Middle frontal gyrus (tissue), 1 donor: ENCODE measurements at regions not wholly inside any gene's neighbourhood (a gene's known extent, or its start where the extent isn't known, plus 50 kb on each side); places are given as distances from the start of the nearest gene placed in this dataset.
A peak's percentile ranks its signal among the peaks of the same experiment; 100 is the strongest.
"Not testable (repeated sequence)": the region's sequence is repeated elsewhere in the genome, so short reads cannot be mapped to it uniquely, and the experiment has no call there.

Experiments used
- DNase-seq: peaks from one replicate; pipeline ENCODE4 v3.0.0-alpha.2; 2015; ENCODE audit warnings: low spot score; ENCODE audit errors: extremely low spot score

- no peak for DNase-seq
Measured at GRCh38 chr5:91562922-91563321, 179.8 kb upstream of the ARRDC3 start.

DNA sequence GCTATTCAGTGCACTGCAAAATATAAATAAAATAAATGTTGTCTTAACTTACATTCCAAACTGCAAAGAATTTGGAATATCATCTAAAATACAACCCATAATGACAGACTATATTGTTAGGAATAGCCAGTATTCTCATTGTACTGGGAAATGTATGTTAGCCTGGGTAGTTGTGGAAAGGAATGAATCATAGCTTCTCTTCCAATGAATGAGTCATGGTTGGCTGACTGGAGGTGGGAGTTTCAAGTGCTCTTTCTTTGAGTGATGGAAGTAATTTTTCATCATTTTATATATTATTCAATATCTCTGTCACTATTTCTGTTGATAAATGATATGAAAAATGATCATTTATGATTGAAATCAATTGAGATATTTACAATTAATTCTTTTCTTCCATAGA, 158.6 kb upstream of the ARRDC3 start:
- DNase-seq, result no peak

DNA sequence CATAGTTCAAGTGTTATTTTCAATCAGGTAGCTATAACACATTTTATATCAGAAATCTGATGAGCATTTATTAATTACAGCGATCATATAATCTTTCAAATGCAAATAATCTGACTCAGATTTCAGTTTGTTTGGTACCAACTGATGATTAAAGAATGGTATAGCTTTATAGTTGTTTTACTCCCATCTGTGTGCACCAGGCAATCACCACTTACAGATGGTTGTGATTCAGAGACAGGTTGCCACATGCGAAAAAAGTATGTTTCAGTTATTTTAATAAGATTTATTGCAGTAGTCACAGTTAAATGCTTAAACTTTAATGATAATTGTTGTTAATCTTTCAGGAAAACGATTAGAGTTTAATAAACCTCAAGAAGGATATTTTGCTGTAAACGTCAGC, 155.1 kb upstream of the ARRDC3 start:
- DNase-seq, result no peak

DNA sequence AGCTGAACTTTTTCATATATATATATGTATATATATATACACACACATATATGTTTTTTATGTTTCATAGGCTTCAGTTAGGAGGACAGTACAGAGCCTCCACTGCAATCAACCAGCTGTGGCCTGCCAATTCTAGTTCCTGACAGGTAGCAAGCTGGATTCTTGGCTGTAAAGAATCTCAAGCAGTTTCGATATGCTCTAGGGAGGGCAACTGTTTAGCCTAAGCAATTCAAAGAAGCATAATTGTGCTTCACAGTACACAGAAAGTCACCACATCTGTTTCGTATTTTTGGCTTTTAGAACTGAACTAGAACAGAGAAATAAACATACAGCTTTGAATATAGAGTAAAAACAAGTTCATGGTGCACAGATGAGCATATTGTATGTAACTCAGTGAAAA, 152.4 kb upstream of the ARRDC3 start:
- DNase-seq, result no peak

DNA sequence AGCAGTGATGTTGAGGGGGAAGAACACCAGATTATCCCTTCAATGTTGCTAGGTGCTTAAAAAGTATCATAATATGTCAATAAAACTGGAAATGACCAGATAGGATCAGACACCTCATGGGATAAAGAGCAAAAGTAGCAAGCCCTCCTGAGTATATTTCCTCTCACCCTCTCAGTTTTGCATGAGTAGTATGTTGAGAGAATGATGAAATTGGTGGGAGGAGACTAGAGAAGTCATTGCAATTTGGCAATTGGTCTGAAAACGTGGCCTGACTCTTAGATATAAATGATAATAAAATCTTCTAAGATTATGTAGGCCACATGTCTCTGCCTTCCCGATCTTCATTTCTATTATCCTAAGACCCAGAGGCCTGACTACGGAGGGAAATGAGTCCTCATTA, 151.2 kb upstream of the ARRDC3 start:
- no peak for DNase-seq

DNA sequence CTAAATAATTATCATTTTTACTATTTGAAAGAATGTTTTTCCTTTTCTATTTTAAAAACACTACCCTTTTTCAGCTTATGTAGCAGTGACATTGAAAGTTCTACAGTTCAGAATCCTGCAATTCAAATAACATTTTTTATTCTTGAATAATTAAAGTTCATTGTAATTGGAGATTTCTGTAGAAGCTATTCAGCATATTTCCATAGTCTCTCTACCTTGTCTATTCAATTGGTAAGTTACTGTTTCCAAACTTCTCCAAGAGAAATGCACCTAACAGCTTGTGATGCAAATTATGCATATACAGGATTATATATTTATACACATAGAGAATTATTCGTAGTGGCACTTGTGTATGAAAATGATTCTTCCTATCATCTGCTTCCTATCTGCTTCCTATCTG, 149.7 kb upstream of the ARRDC3 start:
- DNase-seq, result no peak

DNA sequence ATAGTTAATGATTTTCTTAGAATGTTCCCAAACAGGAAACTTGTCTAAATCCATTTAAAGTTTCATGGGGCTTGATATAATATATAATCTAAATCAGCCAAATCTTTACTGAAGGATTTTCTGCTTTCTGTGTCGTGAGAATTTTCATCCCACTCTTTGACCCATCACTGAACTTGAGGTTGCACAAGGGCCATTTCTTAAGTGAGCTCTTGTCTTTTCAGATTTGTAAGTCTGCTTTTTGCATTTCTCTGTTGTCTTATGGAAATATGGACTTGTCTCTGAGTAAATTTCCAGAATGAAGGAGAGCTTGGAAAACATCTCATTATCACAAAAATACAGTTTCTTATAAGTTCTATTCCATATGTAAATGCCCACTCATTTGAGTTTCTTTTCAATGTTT, 149.2 kb upstream of the ARRDC3 start:
- no peak for DNase-seq

- no peak for DNase-seq
Measured at GRCh38 chr5:91528831-91529230, 145.7 kb upstream of the ARRDC3 start.

DNA sequence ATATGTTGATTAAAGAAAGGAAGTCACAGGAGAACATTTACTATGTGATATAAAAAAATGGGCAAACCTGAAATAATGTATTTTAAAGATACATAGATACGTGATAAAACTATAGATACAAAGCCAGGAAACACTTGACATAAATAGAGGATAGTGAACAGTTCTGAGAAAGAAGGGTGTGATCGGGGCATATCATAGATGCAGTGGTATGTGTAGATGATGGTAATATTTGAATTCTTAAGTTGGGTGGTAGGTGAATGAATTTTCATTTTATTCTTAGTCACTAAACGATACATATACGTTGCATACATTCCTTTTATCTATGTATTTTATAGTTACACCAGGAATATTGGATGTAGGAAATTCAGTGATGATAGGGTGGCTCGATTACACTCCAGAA, 138.7 kb upstream of the ARRDC3 start:
- DNase-seq, result no peak

DNA sequence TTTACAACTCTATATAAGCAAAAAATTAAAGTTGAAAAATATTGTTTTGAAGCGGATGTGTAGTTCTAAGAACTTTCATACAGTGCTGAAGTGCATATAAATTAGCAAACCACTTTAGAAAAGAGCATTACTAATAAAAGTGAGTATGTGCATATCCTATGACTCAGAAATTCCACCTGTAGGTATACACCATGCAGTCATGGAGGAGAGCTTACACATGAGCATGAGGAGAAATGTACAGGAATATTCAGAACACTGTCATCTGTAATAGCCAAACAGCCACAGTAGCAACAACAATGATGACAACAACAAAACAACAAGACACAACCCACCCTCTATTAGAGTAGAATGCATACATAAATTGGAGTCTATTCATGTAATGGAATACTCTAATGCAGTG, 138.2 kb upstream of the ARRDC3 start:
- DNase-seq, result no peak

DNA sequence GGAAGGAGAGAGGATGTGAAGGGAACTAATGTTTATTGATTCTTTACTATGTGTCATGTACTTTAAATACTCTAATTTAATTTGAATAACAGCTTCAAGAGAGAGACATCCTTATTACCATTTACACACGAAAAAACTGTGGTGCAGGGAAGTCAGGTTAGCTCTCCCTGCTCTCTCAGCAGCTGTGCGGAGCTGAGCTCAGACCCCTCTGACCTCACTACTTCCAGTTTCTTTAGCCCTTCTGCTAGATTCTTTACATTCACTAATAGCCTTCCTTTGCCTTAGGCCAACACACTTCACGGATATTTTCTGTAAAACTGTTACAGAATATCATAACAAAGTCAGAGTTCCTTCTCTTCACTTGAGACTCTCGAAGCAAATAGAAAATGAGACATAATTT, 131.3 kb upstream of the ARRDC3 start:
- no peak for DNase-seq

GRCh38 chr5:91503321-91503720, 120.2 kb upstream of the ARRDC3 start:
- no peak for DNase-seq

GRCh38 chr5:91500758-91501157, 117.6 kb upstream of the ARRDC3 start:
- DNase-seq, result no peak

DNA sequence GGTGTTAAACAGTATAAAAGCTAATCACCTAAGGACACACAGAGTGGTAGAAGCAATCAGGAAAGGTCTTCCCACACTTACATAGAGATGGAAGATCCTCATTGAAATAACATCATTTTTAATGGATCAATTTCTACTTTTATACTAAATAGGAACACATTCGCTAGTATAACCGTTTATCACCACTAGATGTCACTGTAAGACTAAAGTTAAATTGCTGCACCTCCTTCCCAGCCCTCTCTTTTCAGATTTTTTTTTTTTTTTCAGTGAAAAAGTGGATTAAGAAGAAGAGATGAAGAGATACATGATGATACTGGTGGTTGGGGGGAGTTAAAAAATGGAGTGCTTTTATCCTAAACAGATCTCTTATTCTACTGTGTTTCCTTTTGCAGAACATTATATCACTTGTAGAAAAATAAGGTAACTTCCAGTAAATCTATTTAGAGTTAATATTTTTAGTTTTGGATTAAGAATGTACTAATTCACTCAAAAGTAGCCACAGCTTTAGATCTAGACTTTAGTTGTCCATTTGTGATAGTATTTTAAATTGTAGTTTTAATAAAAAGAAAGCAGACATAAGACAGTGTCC, 116.9 kb upstream of the ARRDC3 start:
- DNase-seq, result peak; percentile 36

DNA sequence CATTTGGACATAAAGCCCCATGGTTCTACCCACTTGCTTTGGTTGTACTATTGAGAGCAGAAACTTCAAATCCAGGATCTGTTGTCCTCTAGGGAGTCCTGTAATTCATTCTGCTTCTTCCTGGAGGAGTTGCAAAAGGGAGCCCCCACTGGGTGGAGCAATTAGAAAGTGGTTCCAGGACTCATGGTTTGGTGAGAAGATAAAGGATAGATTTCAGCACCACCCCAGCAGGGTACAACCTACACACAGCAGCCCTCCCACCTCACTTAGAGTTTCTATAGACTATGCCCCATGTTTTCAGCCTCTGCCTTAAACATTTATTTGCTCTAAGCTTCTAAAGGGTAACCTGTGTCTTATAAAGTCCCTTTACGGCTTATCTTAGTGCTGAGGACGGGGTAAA, 112.6 kb upstream of the ARRDC3 start:
- DNase-seq, result no peak

DNA sequence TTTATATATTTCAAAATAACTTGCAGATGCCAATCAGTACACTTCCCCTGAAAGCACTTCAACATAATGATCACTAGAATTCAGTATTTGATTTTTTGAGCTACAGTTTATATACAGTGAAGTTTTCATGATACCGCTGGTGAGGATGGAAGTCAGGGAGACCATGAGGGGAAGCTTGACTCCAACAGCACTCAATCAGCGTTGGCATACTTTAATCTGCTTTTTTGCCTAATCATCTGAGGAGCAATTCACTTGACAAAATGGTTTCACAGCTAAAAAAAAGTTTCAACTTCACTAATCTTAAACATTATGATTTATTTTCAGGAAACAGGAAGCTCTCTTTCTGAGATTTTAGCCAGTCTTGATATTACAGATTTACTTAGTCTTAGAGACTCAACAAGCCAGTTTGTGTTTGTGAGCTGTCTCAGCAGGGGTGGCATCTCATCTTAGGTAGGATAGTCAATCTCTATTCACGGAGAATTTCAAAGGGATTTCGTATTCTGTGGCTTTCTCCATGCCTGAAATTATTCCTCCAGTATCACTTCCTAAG, 111.4 kb upstream of the ARRDC3 start:
- DNase-seq, result no peak

DNA sequence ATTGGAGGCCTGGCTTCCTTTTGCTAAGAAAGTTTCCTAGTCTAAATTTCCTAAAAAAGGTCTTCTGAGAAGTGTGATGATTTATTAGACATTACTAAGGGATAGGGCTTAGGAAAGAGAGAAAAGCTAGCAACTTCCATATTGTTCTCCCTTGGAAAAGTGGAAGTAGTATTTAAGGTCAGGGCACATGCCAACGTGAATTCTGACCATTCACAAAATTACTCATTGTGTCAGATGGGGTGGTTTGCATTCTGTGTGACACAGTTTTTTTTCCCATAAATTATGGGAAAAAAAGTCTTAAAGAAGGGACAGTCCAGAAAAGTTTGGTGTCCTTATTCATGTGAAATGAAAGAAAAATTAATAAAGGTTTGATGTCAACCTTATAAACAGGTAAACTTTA, 110.0 kb upstream of the ARRDC3 start:
- no peak for DNase-seq

GRCh38 chr5:91491229-91491628, 108.1 kb upstream of the ARRDC3 start:
- no peak for DNase-seq

DNA sequence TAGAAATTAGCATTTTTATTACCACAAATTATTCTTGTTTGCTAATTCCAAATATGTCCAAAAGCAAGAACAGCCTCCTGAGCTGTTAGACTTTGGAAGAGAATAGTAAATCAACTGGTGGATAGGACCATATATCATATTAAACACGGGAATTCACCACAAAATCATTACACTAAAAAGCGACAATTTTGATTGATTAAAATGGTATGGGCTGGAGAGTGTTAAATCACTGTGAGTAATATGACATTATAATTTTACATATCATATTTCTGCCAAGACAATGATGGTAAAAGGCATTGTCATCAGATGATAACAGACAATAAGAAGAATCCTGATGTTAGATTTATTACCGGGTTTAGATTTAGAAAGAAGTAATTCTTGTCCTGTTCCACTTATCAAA, 107.2 kb upstream of the ARRDC3 start:
- no peak for DNase-seq

GRCh38 chr5:91487420-91487819, 104.3 kb upstream of the ARRDC3 start:
- DNase-seq, result no peak

DNA sequence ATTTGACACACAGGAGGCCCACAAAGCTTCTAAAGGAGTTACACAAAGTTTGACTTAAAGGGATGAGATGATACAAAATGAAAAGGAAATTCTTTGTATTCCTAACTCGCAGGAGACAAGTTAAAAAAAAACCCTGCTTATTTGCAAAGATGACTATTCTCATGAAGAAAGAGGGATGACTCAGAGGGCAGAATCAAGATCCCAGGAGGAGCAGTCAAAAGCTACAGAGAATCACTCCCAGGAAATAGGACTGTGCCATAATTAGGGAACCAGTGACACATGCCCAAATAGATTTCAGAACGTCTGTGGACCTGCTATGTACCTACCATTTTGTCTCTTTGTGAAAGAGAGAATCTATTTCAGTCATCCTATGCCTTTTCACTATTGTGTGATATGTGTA, 103.5 kb upstream of the ARRDC3 start:
- no peak for DNase-seq

GRCh38 chr5:91484662-91485061, 101.5 kb upstream of the ARRDC3 start:
- DNase-seq, result no peak

- DNase-seq, result not testable (repeated sequence)
Measured at GRCh38 chr5:91479376-91479775, 96.3 kb upstream of the ARRDC3 start.

DNA sequence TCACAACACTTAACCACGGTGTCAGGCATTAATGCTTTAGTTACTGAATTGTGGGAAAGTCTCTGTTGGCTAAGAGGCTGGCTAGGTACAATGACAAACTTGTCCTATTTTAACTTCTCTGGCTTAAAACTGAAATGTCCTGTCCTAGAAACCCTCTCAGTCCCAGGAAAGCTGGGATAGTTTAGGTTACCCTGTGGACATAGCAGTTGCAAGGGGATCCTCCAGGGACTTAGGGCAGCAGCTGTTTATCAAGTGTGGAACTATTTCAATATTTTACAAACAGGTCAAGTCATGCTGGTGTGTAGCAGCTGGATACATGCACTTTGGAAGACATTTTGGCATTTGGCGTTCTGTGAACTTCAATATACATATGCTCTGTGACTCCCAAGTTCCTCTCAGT, 95.0 kb upstream of the ARRDC3 start:
- no peak for DNase-seq
